ENCODE measurements at regions not wholly inside any gene's neighbourhood (a gene's known extent, or its start where the extent isn't known, plus 50 kb on each side); places are given as distances from the start of the nearest gene placed in this dataset.

DNA sequence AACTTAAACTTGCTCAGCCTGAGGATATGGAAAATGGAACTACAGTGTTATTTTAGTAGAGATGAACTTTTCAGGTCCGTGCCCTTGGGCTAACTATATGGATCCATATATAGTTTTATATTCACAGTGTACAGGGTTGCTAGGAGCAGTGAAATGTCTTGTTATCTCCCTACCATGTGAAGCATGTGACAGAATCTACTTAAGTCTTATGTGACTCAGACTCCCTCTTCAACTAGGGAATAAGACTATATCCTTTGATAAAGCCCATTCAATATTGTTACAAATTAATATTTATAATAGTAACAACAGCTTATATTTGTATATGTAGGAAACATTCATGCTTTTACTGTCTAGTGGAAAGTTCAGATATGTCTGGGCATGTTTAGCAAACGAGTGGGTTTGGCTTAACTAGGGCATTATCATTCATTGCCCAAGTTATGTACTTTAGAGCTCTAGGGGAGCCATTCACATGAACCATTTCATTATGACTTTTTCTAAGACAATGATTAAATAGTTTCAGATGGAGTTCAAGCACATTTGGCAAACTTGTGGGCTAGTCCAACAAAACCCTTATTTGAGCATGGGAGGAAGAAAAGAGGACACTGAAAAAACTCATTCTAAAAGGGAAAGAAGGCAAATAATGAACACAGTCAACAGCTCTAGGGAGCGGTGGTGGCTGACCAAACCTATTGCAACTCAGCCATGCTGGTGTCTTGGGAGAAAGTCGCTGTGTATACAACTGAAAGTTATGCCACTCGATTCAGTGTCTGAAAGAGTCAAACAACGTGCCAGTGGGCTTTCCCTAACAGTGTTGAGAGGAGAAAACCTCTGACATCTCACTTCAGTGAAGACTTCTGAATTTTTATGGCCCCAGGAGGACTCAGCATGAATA is 305.9 kb upstream of the G2E3 start:
- Histone ChIP-seq H3K4me1 (peaks cover 0 to 7% (median 3%) of the 10 kb centered on the region in 3 donors), H3K9me3 (no peaks in the 10 kb centered on the region), H3K36me3 (no peaks in the 10 kb centered on the region), H3K27ac (no peak overlapping the region), H3K4me3 (no peak overlapping the region), H3K27me3 (no peaks in the 10 kb centered on the region)
- no peak for ATAC-seq
- 67 to 75% methylated on average over 5 to 6 of the region's 6 CpGs for WGBS, 2 donors (ENCODE audit: low coverage in 1 of 2)
- TF ChIP-seq POLR2AphosphoS5 (IDR thresholded peaks at IDR 0.05) (no peak), POLR2A (IDR thresholded peaks at IDR 0.05) (no peak), EP300 (IDR thresholded peaks at IDR 0.05) (no peak)
- TF ChIP-seq, protein P1, sequence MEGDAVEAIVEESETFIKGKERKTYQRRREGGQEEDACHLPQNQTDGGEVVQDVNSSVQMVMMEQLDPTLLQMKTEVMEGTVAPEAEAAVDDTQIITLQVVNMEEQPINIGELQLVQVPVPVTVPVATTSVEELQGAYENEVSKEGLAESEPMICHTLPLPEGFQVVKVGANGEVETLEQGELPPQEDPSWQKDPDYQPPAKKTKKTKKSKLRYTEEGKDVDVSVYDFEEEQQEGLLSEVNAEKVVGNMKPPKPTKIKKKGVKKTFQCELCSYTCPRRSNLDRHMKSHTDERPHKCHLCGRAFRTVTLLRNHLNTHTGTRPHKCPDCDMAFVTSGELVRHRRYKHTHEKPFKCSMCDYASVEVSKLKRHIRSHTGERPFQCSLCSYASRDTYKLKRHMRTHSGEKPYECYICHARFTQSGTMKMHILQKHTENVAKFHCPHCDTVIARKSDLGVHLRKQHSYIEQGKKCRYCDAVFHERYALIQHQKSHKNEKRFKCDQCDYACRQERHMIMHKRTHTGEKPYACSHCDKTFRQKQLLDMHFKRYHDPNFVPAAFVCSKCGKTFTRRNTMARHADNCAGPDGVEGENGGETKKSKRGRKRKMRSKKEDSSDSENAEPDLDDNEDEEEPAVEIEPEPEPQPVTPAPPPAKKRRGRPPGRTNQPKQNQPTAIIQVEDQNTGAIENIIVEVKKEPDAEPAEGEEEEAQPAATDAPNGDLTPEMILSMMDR (IDR thresholded peaks at IDR 0.05): no peak

DNA sequence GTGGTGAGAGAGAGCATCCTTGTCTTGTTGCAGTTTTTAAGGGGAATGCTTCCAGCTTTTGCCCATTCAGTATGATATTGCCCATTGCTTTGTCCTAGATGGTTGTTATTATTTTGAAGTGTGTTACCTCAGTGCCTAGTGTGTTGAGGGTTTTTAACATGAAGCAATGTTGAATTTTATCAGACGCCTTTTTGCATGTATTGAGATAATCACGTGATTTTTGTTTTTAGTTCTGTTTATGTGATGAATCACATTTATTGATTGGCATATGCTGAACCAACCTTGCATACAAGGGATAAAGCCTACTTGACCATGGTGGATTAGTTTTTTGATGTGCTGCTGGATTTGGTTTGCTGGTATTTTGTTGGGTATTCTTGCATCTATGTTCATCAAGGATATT is 302.3 kb upstream of the G2E3 start:
- Histone ChIP-seq H3K4me1 (peaks cover 0 to 7% (median 3%) of the 10 kb centered on the region in 3 donors), H3K9me3 (no peaks in the 10 kb centered on the region), H3K36me3 (no peaks in the 10 kb centered on the region), H3K27ac (no peak overlapping the region), H3K27me3 (no peaks in the 10 kb centered on the region), H3K4me3 (no peak overlapping the region)
- no peak for ATAC-seq
- no peak for TF ChIP-seq EP300 (IDR thresholded peaks at IDR 0.05)
- no peak for TF ChIP-seq POLR2A (IDR thresholded peaks at IDR 0.05)
- TF ChIP-seq, protein P1 (IDR thresholded peaks at IDR 0.05): no peak
- no peak for TF ChIP-seq POLR2AphosphoS5 (IDR thresholded peaks at IDR 0.05)
- WGBS, 2 donors (ENCODE audit: low coverage in 1 of 2): 94 to 96% methylated on average over 2 of the region's 2 CpGs

DNA sequence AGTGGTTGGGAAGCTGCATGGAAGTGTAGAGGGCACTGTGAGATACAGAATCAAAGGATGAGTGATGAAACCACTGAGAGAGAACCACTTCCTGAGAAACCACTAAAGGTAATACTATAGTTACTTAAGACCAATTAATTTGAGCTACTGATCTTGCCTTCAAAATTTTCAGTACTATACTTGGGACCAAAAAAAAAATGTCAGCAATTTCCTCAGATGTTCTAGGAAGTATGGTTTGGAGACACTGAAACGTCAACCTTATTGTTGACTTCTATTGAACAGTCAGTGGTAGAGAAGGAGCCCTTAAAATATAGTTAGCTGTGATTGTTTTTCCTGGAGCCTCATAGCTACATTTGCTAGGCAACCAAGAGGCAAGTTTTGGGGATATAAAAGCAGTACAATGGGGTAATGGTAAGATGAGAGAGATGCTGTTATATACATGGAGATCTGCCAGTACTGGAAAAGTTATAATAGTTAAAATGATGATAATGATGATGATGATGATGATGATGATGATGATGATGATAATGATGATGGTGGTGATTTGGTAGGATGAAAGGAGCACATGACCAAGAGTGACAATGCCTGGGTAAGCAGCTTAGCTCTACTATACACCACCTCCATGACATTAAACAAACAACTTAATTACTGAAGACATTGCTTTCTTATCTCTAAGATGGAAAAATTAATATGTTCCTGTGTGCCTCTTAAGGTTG is 300.9 kb upstream of the G2E3 start:
- no peak for ATAC-seq
- WGBS, 2 donors (ENCODE audit: low coverage in 1 of 2): 73 to 83% methylated on average over 1 of the region's 1 CpG
- H3K36me3 ChIP-seq: no peaks in the 10 kb centered on the region
- TF ChIP-seq POLR2AphosphoS5 (IDR thresholded peaks at IDR 0.05) (no peak), EP300 (IDR thresholded peaks at IDR 0.05) (no peak), POLR2A (IDR thresholded peaks at IDR 0.05) (no peak)
- TF ChIP-seq, protein P1 (IDR thresholded peaks at IDR 0.05): no peak
- H3K4me1 ChIP-seq: no peaks in the 10 kb centered on the region
- no peak overlapping the region for H3K4me3 ChIP-seq
- no peaks in the 10 kb centered on the region for H3K27me3 ChIP-seq
- no peak overlapping the region for H3K27ac ChIP-seq
- H3K9me3 ChIP-seq: no peaks in the 10 kb centered on the region

DNA sequence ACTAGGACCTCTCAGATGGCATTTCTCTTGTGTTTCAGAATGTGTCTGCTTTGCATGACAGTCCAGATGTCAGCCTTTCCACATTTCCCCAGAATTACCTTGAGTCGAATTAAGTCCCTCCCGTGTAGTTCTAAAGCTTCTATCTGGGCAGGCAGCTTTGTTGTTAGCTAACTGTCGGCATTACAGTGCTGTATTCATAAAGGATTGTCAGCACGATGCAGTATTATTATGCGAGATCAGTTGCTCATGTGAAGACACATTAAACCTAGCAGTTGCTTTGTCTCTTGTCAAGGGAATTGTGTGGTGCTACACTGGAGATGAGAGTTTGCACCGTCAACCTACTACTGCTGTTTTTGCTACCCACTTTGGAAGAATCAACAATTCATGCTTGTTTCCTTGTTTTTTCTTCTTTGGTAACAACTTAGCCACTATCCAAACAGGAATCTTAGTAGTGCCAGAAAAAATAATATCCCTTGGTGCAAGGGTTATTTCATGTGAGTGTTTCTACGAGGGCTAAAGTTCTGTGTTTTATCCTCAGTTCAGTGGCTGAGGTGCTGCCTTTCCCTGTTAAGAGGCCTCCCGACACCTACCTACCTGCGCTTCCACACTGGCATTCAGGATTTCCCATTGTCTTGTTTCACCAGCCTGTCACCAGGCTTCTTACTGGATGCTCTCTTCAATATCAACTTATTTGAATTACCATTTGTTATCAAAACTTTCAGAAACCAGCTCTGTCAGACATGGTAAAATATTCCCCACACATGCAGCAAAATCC is 297.9 kb upstream of the G2E3 start:
- Histone ChIP-seq H3K4me1 (no peaks in the 10 kb centered on the region), H3K36me3 (no peaks in the 10 kb centered on the region), H3K4me3 (no peak overlapping the region), H3K27me3 (no peaks in the 10 kb centered on the region), H3K9me3 (no peaks in the 10 kb centered on the region), H3K27ac (no peak overlapping the region)
- TF ChIP-seq, protein P1 (IDR thresholded peaks at IDR 0.05): no peak
- no peak for ATAC-seq
- WGBS, 2 donors (ENCODE audit: low coverage in 1 of 2): 81 to 89% methylated on average over 6 to 9 of the region's 9 CpGs

Data from gastroesophageal sphincter (tissue), 4 donors.